ENCODE measurements at regions not wholly inside any gene's neighbourhood (a gene's known extent, or its start where the extent isn't known, plus 50 kb on each side); places are given as distances from the start of the nearest gene placed in this dataset.

GRCh38 chr6:139642346-139642745, 267.9 kb upstream of the CITED2 start:
- no peak for TF ChIP-seq POLR2A (IDR thresholded peaks at IDR 0.05; ENCODE audit: low read depth, low read length)
- DNase-seq (ENCODE audit: insufficient read length, low spot score) = no peak
- FAIRE-seq = no peak

GRCh38 chr6:139641376-139641775, 266.9 kb upstream of the CITED2 start:
- no peak for TF ChIP-seq POLR2A (IDR thresholded peaks at IDR 0.05; ENCODE audit: low read depth, low read length)
- no peak for FAIRE-seq
- no peak for DNase-seq (ENCODE audit: insufficient read length, low spot score)

GRCh38 chr6:139640921-139641320, 266.5 kb upstream of the CITED2 start:
- FAIRE-seq (no peak), DNase-seq (ENCODE audit: insufficient read length, low spot score) (no peak)
- TF ChIP-seq POLR2A (IDR thresholded peaks at IDR 0.05; ENCODE audit: low read depth, low read length) = no peak

DNA sequence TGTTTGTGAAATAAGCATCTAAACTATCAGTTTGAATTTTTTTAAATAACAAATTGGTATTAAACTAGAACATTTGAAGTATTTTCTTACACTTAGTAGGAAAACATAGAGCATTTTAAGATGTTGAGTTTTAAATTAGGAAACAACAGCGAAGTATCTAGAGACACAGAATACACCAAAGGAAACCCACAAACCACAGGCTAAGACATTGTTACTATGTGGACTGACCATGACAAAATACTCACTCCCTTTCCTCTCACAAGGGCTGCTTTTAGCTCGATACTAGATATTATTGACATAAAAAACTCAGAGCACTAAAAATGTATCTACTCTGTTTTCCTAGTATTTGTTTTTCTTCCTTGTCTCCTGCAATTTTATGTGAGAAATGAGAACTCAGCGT, 266.0 kb upstream of the CITED2 start:
- no peak for DNase-seq (ENCODE audit: insufficient read length, low spot score)
- FAIRE-seq = no peak
- TF ChIP-seq POLR2A (IDR thresholded peaks at IDR 0.05; ENCODE audit: low read depth, low read length) = no peak

DNA sequence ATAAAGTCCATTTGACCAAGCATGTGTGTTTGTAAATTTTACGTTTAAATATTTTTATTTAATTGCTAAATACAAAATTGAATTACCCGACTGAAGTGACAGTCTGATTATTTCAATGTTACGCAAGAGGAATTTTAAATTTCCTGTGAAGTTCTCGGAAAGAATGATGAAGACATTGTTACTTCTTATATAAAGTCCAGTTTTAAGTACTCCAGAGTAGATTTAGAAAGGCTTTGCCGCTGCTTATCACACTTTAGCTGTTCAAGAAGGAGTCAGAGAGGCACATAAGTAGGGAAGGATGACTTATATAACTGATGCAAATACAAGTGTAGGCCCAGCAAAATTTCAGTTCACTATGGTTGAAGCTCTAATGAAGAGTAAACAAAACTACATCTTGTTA, 265.1 kb upstream of the CITED2 start:
- FAIRE-seq (no peak), DNase-seq (ENCODE audit: insufficient read length, low spot score) (no peak)
- no peak for TF ChIP-seq POLR2A (IDR thresholded peaks at IDR 0.05; ENCODE audit: low read depth, low read length)

- FAIRE-seq = no peak
- no peak for DNase-seq (ENCODE audit: insufficient read length, low spot score)
- TF ChIP-seq POLR2A (IDR thresholded peaks at IDR 0.05; ENCODE audit: low read depth, low read length) = no peak
These were observed 263.9 kb upstream of the CITED2 start for GRCh38 chr6:139638179-139638941.

DNA sequence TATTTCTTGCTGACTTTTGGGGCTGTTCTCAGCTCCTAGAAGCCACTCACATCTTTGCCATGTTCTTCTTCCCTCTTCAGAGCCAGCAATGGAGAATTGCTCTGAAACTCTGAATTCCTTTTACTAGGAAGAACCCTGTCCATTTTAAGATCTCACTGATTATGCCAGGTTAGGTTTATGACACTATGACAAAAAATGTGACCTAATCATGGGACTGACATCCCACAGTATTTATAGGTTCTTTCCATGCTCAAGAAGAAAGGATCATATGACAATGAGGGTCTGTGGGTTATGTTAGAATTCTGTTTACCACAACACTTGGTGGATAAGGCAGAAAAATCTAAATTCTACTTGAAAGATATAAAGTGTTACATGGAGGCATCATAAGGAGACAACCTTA, 263.3 kb upstream of the CITED2 start:
- FAIRE-seq (no peak), DNase-seq (ENCODE audit: insufficient read length, low spot score) (no peak)
- no peak for TF ChIP-seq POLR2A (IDR thresholded peaks at IDR 0.05; ENCODE audit: low read depth, low read length)

- no peak for DNase-seq (ENCODE audit: insufficient read length, low spot score)
- no peak for TF ChIP-seq POLR2A (IDR thresholded peaks at IDR 0.05; ENCODE audit: low read depth, low read length)
- FAIRE-seq = no peak
These were observed 261.9 kb upstream of the CITED2 start for GRCh38 chr6:139636391-139636790.

DNA sequence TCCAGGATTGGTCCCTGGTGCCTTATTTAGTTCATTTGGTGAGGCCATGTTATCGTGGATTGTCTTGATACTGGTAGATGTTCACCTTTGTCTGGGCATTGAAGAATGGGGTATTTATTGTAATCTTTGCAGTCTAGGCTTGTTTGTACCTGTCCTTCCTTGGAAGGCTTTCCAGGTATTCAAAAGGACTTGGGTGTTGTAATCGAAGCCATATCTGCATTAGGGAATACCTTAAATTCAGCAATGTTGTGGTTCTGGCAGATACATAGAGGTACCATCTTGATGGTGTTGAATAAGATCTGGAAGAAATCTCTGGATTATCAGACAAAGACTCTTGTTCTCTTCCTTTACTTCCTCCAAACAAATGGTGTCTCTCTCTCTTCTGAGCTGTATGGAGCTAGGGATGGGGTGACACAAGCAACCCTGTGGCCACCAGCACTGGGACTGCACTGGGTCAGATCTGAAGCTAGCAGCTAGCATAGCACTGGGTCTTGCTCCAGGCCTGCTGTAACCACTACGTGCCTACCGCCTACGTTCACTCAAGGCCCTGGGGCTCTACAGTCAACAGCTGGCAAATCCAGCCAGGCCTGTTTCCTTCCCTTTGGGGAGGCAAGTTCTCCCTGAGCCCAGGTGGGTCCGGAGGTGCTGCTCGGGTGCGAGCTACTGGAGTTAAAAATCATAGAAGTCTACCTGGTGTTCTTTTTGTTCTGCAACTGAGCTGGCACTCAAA, 261.1 kb upstream of the CITED2 start:
- FAIRE-seq (no peak), DNase-seq (ENCODE audit: insufficient read length, low spot score) (no peak)
- no peak for TF ChIP-seq POLR2A (IDR thresholded peaks at IDR 0.05; ENCODE audit: low read depth, low read length)

DNA sequence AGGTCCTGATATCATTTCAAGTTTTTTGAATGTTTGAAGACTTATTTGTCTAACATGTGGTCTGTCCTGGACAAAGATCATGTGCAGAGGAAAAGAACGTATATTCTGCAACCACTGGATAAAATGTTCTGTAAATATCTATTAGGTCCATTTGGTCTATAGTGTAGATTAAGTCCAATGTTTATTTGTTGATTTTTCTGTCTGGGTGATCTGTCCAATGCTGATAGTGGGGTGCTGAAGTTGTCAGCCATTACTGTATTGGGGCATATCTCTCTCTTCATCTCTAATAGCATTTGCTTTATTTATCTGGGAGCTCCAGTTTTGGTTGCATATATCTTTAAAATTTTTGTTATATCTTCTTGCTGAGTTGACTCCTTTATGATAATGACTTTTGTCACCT, 258.4 kb upstream of the CITED2 start:
- FAIRE-seq = no peak
- TF ChIP-seq POLR2A (IDR thresholded peaks at IDR 0.05; ENCODE audit: low read depth, low read length) = no peak

GRCh38 chr6:139628270-139628669, 253.8 kb upstream of the CITED2 start:
- DNase-seq (ENCODE audit: insufficient read length, low spot score) (no peak), FAIRE-seq (no peak)
- no peak for TF ChIP-seq POLR2A (IDR thresholded peaks at IDR 0.05; ENCODE audit: low read depth, low read length)

More for the DNA sequence above, 258.4 kb upstream of the CITED2 start:
- no peak for DNase-seq (ENCODE audit: insufficient read length, low spot score)

GRCh38 chr6:139627091-139627490, 252.6 kb upstream of the CITED2 start:
- no peak for FAIRE-seq
- DNase-seq (ENCODE audit: insufficient read length, low spot score) = no peak
- TF ChIP-seq POLR2A (IDR thresholded peaks at IDR 0.05; ENCODE audit: low read depth, low read length) = no peak

DNA sequence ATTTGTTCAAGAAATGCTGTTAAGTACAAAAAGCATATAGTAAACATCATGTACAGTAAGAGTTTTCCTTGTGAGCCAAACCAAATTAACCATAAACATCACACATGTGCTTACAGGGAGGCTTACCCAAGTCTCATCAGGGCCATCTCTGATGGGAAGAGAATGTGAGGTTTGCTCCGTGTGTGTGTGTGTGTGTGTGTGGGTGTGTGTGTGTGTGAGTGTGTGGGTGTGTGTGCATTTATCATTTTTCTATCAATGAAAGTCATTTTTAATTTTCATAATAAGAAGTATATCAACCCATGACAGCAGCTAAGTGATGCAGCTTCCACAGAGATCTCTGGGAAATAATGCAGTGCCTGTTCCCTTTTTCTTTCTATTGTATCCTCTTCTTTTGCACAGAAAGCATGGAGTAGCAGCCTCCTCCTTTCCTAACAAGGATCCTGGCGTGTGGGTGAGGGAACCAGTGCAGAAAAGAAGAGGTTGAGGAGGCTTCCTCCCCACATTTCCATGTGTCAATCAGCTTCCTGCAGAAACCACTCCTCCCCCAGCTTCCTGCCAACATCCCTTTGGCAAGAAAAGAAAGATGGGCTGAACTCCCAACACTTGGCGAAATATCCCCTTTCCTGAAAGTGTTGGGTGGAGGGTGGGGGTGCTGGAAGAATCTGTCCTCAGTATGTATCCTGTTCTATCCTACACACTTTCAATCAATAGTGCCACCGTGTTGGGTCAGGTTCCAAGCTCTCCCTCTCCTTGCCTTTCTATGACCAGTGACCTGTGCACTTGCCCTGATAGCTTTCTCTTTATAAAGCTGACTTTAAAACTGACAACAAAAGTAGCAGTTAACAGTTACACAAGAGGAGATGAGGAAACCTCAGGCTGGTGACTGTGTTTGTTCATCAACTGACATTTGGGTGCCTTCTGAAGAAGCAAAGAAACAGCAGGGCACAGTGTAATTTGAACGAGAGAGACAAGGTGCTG, 251.8 kb upstream of the CITED2 start:
- FAIRE-seq = no peak

More for the DNA sequence above, 251.8 kb upstream of the CITED2 start:
- no peak for TF ChIP-seq POLR2A (IDR thresholded peaks at IDR 0.05; ENCODE audit: low read depth, low read length)
- no peak for DNase-seq (ENCODE audit: insufficient read length, low spot score)

Measured in H54 (cell line).